ENCODE measurements at regions not wholly inside any gene's neighbourhood (a gene's known extent, or its start where the extent isn't known, plus 50 kb on each side); places are given as distances from the start of the nearest gene placed in this dataset.
"Not testable (repeated sequence)": the region's sequence is repeated elsewhere in the genome, so short reads cannot be mapped to it uniquely, and the experiment has no call there.

DNA sequence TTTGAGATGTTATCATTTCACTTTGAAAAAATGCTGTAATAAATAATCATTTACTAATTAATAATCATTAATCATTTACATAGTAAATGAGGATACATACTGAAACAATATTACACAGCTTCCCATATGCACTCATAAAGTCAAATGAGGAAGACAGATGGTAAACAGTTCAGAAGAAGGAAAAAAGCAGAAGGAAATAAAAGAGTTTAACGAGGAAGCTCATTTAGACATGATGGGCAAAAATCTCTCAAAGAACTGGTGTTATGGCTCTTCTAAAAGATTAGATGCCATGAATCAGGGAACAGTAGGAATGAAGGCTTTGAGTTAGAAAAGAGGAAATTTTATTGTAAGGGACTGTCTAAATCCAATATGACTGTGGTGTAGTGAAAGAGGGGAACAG is 347.6 kb downstream of the PTPRC start:
- no peak for DNase-seq

DNA sequence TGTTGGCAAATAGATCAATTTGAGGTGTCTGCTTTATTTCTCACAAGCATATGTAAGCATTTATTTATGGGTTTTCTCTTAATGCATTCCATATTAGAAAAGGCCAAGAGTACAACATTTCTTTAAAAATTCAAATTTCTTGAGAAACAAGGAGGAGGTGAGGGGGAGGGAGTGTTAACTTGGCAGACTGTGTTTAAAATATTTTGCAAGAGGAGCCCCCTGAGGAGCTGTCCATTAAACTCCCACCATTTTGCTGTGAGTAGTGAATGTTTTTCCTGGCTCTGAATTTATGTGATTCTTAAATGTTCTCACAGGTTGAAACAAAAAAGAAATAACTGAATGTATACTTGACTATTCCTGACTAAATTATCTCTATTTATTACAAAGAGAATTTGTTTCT is 363.8 kb downstream of the PTPRC start:
- no peak for DNase-seq

DNA sequence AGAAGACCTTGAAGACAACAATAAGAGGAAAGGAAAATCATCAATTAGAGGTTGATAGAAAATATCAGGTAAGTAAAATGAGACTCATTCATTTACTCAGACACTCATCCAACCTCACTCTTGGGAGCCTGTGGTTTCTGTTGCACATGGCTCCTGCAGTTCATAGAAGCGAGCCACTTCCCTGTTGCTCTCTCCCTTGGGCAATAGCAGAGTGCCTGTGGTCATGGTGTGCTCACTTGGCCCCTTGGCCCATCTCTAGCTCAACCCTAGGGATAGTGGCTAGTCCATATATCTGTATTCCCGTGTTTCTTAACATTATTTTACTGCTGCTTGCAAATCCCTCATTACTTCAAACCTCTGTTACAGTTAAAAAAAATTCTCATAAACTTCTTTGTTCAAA is 368.6 kb downstream of the PTPRC start:
- no peak for DNase-seq

DNA sequence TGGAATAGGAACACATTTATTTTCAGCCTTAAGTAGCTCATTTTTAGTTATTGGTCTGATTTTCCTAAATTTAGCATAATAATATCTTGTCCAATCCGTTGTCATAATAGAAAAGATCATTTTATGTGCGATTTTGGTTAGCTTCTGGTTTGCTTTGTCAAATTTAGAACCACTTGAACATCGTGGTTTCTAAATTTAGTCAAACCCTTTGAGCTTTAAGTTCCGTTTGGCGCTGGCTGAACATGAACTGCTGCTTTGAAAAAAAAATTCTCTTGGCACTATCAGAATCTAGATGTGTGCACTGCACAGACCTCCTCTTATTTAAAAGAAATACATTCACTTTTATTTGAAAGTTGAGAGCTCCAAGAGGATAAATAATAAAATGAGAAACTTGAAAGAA is 370.6 kb downstream of the PTPRC start:
- no peak for DNase-seq

DNA sequence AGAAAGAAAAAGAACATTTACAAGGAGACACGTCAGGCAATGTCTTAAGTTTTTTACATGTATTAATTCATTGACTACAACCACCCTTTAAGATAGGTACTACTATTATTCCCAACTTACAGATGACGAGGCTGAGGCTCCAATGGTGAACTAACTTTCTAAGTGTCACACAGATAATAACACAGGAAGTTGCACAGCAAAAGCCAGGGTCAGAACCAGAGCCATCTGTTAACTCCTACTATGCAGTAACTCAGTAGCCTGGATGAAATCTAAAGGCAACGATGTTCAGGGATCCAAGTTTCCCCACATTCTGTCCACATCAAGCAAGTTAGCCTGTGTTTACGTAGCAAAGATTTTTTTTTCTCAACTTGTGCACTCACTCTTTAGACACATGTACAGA is 371.7 kb downstream of the PTPRC start:
- DNase-seq, result no peak

DNA sequence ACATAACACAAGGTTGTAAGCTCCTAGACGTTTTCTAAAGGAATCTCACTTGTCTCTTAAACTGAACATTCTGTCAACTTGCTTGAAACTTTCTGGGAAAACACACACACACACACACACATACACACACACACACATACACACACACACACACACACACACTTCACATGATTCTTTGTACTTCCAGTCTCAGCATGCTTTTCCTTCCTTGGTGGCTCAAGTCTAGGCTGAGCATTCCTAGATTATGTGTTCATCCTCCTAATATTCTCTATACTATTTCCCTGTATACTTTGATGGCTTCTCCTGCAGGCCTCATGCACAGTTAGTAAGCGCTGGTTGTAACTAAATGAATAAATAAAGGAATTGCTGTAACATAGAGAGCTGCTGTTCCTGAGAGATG is 372.1 kb downstream of the PTPRC start:
- DNase-seq, result no peak

DNA sequence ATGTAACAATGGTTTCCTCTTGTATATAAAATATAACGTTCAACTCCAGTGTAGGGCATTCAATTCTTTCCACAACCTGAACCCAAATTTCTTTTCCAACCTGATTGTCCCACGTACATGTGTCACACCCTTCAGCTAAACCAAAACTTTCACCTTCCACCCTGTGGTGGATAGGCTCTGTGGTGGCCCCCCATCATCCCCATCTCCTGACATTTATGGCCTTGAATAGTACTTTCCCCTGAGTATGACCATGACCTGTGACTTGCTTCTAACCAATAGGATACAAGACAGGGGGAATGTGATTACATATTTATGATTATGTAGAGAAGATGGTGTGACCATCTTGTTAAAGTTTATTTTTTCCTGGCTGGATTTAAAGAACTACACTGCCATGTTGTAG is 377.0 kb downstream of the PTPRC start:
- DNase-seq, result no peak

DNA sequence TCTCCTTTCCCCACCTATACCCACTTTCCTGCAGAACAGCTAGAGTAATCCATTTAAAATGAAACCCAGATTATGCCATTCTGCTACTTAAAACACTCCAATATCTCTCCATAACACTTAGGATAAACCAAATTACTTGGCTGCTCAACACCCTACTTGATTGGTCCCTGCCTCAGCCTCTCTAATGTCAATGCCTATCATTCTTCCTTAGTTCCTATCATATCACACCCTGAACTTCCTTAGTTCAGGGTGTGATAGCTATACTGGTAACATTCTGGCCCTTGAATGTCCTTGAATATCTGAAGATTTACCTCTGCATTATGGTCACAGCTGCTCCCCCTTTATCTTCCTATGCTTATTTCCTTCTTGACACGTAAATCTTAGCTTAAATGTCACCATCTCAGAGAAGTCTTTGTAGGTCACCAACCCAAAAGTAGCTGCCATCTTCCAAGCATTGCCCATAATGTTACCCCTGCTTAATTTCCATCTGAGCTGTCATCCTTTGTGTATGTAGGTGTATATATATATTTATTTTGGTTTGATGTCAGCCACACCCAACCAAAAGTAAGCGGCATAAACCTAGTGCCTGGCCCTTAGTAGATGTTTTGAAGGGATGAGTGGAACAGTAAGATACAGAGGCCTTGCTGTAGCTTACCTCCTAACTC is 379.8 kb downstream of the PTPRC start:
- no peak for DNase-seq

DNA sequence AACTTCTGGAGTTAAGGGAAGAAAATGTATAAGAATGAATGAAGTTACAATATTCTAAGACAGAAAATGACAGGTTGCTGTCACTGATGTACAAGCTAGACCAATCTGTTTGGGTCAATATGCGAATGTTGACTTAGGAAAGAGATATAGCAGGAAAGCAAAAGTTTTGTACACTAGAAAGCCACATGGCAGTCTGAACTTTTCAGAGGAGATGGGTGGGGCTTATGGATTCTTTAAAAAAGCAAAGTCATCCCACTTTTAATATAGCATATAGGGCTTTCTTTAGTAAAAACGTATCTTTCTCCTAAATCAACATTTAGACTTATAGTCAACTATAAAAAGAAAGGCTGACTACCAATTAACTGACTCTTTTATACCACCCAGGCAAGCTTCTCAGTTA is 381.2 kb downstream of the PTPRC start:
- no peak for DNase-seq

DNA sequence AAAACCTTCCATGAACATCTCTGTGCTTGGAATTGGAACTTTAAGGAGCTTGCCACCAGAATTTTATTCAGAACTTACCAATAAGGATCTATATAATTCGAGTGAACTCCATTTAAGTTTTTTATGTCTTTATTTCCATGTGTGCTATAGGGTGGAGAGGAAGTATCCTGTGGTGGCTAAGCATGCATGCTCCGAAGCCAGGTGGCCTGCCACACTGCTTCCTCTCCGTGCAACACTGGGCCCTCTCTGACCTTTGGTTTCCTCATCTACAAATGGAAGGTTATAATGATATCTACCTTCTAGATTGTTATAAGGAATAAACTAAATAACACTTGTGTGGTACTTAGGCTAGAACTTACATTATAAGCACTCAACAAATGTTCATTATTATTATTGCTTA is 382.1 kb downstream of the PTPRC start:
- no peak for DNase-seq

DNA sequence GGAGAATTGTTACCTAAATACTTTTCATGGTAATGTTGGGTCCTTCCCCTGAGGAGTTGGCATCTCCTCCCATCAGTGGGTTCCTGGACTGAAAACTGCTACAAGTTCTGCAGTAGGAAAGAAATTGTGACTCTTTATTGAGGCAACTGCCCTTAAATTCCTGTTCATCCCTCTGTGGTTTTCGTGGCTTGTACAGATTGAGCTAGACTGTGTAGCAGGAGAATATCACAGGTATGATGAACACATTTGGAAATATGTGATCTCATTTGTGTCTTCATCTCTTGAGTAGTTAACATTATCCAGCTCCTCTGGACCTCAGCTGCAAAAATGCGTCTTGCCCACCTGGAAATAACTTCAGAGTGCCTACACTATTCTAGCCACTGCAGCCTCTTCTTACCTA is 390.6 kb downstream of the PTPRC start:
- no peak for DNase-seq

DNA sequence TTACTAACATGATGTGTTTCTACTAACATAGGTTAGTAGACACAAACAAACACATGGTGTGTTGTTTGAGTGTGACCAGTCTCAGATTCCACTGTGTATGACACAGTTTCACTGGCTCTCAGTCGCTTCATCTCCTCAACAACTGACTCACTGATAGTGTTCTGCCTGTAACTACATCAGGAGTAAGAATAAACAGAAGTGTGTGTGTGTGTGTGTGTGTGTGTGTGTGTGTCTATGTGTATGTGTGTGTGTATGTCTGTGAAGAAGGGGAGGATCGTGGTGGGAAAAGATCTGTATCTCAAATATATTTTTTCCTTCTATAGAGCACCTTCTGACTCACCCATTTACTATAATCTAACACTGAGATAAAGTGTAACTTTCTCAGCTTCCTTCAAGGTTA is 391.0 kb downstream of the PTPRC start:
- no peak for DNase-seq

DNA sequence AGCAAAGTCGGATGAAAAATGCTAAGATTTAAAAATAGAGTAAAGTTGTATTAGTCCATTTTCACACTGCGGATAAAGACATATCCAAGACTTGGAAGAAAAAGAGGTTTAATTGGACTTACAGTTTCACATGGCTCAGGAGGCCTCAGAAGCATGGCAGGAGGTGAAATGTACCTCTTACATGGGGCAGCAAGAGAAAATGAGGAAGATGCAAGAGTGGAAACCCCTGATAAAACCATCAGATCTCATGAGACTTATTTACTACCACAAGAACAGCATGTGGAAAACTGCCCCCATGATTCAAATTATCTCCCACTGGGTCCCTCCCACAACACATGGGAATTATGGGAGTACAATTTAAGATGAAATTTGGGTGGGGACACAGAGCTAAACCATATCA is 391.7 kb downstream of the PTPRC start:
- not testable (repeated sequence) for DNase-seq

DNA sequence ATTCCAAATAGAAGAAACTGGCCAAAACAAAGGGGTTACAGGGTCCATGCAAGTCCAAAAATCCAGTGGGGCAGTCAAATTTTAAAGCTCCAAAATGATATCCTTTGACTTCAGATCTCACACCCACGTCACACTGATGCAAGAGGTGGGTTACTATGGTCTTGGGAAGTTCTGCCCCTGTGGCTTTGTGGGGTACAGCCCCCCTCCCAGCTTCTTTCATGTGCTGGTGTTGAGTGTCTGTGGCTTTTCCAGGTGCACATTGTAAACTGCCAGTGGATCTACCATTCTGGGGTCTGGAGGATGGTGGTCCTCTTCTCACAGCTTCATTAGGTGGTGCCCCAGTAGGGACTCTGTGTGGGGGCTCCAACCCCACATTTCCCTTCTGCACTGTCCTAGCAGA is 392.3 kb downstream of the PTPRC start:
- not testable (repeated sequence) for DNase-seq

DNA sequence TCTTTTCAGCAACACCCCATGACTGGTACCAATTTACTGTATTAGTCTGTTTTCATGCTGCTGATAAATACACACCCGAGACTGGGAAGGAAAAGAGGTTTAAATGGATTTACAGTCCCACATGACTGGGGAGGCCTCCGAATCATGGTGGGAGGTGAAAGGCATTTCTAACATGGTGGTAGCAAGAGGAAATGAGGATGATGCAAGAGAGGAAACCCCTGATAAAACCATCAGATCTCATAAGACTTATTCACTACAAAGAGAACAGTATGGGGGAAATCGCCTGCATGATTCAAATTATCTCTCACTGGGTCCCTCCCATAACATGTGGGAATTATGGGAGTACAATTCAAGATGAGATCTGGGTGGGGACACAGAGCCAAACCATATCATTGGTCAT is 393.6 kb downstream of the PTPRC start:
- DNase-seq, result not testable (repeated sequence)

DNA sequence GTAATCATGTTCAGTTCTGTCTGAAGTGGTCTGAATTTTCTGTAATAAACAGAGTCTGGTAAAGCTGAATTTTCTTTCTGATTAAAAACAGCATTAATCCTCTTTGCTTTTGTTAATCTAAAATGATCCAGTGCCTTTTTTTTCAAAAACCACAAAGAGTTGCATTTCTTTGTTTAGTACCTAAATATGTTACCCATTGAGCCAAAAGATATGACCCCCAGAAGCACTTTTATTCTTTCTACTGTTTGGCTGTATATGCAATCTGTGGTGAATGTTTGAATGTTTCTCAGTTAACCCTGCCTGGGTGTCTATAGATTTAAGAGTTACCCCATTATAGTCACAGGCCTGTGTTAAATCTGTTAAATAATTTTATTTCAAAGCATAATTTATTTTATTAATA is 394.8 kb downstream of the PTPRC start:
- no peak for DNase-seq

DNA sequence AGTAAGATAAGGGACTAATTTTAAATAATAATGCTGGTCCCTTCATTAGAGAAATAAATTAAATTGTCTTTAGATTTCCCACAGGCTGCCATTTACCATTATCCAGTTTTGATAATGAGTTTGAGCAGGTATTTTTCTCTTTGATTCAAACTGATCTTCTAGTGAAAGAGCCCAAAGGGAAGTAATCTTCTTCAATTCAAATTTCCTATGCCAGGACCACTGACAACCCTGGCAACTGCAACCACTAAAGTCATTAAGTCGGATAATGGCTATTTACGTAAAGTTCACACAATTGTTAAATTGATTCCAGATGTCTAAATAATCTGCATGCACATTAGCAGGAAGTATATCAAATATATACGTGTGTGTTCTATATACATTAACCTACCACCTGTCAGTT is 399.3 kb downstream of the PTPRC start:
- peak; percentile 69 for DNase-seq

DNA sequence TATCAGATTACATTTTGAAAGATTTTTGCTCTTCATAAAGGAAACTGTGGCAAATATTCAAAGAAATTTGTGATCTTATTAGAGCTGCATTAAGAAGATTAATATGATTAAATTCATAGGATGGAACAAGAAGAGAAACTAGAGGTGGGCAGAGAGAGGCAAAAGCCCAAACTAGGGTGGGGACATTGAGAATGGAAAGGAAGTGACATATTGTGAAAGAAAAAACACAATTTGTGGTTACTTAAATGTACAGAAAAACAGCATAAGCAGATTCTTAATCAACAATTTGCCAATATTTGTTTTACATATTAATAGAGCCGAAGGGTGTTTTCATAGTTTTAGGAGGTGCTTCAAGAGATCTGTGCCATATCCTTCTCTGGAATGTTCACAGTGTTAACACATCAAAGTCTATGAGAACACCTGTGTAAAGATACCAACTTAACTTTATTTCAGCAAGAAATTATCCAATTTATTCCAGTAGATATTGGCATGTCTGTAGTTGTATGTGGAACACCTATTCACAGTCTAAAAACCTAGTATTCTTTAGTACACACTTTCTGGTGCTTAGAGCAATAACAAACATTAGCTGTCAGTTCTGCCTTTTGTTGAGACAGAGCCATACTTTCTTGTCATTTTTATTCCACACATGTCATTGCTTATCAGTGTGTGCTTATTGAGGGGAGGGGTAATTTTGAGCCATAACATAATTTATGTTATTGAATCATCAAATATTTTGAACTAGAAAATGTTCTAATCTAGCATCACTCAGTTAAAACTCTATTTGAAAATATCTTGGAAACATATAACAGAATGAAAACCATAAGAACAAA is 401.5 kb downstream of the PTPRC start:
- DNase-seq, result no peak

DNA sequence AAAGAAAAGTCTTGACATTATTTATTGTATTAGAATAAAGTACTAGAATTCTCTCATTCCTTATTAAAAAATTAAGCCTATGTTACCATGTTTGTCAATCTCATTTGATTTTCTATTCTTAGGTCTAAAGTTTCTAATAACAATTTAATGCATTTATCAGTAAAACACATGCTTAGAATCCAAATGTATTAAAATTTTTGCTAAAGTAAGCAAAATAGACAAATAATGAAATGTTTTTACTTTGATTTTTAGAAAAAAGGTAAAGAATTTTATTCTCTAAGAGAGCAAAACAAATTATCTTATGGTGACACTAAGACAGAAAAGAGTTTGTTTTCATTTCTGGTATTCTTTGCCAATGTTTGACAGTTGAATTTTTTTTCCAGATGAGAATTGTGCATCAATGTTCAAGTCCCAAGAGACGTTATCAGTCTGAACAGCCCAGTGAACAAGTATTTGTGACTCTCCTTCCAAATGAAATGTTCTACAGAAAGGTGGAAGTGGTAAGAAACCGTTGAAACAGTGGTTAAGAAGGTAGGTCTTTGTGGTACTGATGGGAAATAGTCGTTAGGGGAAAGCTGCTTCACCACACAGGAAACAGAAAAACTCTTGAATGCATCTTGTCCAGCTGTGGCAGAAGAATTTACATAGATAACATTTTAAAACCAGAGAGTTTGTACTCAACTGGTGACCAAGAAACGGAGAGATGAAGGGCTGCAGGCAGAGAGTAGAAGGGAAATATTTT is 402.5 kb downstream of the PTPRC start:
- DNase-seq, result no peak

DNA sequence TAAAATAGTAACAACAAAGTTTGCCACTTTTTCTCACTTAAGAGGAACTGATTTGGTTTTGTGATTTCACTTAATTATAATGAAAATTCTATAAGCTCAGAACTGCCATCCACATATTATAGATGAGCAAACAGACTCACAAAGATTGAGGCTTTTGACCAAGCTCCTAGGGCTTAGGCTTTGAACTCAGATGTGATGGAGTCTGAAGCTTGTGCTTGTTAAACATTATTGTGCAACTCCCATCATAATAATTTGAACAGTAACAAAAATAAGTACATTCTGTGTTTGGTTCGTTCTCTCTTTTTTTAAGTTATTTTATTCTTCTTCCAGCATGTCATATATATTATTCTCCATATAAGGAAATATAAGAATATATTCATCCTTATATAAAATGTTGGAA is 403.4 kb downstream of the PTPRC start:
- DNase-seq, result no peak

DNA sequence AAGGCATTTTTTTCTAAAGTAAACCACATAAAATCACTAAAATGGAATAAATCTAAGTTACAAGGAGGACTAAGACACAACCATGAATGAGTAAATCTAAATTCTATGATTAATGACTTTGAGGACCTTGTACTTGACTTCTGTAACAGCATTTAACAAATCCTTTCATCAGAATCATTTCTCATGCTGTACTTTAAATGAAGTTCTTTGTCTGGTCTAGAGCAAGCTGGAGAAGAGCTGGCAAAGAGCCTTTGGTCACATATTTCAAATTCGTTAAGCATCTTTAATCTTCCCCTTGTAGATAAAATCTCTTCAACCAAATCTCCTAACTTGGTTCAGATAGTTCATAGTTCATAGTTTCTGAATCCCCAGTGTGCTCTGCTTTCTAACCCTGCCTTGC is 405.4 kb downstream of the PTPRC start:
- DNase-seq, result no peak

DNA sequence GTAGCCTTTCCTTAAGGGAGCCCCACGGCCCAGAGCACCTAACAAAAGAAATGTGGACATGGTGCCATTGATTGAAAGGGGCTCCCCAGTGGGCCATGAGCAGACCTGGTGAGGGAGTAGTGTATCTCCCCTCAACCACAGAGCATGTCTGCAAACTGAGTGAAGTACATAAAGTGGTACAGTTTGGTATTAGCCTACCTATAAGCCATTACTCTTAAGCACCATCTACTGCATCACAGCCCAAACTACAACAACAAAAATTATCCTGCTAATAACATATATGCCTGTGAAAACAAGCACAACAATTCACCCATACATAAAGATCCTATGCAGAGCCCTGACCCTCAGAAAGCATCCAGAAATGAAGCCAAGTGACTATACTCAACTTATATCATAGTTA is 407.8 kb downstream of the PTPRC start:
- DNase-seq, result no peak

DNA sequence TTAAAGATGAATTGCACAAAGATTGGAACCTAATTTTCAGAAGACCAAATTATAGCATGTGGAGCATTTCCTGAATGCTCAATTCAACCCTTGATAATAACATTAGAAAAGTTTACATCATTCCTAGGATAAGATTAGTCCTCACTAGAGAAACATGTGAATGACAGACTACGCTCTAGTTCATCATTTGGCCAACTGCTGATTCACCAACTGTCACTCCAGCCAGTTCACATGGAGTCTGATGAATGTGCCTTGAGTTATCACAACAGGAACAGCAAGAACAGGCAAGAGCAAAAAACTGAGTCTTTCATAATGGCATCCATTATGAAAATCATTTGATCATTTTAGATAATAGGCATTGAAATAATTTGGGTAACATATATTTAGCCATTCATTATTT is 415.9 kb downstream of the PTPRC start:
- DNase-seq, result no peak

DNA sequence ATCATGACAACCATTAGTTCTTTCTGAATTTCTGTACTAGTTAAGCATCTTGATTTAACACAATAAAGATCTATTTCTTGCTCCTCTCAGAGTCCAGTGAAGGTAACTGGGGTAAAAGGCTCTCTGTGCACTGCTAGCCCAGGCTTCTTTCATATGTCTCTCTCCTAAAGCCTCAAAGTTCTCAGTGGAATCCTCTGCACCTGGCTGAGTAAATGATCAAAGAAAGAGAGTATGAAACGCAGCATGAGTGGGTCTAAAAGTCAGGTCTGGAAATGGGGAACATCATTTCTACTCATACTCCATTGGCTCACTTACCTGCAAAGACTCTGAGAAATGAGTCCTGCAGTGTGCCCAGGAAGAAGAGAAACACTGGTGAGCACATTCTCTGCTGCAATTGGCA is 418.5 kb downstream of the PTPRC start:
- no peak for DNase-seq
